Stimulated activated CD4-positive, alpha-beta T cell treated with anti-CD3 and anti-CD28 coated beads, Interleukin-4, amount 100 ng/mL, for 48 hours (primary cell): ENCODE measurements at regions not wholly inside any gene's neighbourhood (a gene's known extent, or its start where the extent isn't known, plus 50 kb on each side); places are given as distances from the start of the nearest gene placed in this dataset.

Source experiments
- DNase-seq, 2 donors: peaks; one replicate each; pipeline ENCODE4 v3.0.0-alpha.2; 2020; ENCODE audit warnings: low read depth in 2 of 2

DNA sequence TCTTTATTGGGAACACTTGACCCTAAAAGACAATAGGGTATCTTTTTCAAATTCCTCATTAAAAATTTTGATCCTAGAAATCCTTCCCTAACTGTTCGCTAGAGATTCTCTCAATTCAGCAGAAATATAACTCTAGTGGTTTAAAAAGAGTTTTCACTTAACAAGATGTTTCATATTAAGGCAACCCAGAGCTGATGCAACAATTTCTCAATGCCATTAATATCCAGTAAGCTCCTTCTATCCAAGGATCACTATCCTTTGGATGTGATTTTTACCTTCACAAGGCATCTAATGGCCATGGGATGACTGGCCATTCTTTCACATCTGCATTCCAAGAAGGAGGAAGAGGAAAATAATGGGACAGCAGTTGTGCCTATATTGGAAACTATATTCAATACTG is 183.4 kb downstream of the ANKRD50 start:
- DNase-seq: no peak

DNA sequence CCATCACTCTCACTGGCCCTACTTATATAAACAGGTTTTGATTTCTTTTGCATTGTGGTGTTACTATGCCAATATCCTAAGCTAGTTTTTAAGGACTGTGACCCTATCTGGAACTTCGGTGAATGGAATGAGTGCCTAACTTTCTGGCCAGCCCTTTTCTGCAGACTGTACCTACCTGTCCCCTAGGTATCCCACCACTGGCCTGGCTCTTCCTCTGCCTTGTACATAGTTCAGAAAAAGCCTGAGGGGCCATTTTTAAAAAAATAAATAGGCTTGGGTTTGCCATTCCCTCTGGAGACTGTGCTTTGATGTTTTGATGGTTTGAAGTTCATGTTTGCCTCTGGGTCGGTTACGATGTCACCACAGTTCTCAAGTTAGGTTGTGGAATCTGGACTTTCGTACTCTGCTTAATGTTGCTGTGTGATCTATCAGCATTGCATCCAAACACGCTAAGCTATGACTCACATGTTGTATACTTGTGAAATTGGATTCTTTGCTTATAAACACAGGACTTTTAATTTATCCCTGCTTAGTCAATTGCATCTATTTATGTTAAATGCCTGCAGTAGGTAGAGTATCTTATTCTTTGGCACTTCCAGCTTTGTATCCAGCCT is 182.0 kb downstream of the ANKRD50 start:
- no peak for DNase-seq

DNA sequence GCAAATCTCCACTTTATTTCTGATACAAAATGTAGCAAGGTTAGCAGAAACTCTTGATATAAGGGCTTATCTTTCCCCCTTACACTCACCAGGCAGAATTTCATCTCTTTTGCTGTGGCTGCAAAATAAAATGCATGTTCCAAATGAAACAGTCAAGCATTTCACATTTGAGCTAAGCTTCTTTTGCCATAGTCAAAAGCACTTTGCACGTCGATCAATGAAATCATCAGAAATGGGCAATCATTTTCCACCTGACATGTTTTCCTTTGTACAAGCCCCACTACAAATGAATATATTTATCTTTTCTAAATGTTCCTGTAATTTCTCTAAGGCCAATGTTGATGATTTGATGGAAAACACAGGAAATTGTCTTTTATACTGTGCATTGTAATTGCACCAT is 178.4 kb downstream of the ANKRD50 start:
- no peak for DNase-seq

DNA sequence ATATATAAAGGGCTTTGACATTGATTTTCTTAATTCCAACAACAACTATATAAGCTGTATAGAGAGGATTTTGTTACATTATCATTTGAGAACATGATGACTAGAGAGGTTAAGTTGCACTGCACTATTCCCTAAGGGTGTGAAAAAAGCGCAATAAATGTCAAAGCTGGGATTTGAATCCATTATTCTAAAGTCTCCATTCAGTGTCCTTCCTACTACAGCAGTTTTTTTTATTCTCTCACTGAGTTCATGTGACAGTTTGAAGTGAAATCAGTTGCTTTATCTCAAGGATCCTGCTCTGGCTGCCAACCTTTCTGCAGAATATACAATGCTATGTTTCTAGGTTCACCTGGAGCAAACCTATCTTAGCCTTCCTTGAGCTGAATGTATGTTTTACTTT is 177.5 kb downstream of the ANKRD50 start:
- DNase-seq: no peak

DNA sequence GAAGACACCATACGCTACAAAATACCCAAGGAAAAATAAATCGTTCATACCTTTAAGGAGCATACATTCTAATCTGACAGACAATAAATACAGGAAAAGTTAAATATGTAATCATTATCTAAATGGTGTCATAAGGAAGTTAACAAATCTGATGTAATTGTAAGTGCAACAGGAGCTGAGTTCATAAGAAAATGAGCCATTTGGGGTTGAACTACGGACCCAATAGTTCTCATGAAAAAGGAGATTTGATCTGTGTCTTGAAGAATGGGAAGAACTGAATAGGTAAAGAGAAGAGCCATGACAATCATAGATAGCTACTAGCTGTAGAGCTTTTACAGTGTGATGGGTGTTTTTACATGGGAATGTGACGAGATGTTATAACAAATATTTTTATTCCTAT is 175.6 kb downstream of the ANKRD50 start:
- DNase-seq: no peak

DNA sequence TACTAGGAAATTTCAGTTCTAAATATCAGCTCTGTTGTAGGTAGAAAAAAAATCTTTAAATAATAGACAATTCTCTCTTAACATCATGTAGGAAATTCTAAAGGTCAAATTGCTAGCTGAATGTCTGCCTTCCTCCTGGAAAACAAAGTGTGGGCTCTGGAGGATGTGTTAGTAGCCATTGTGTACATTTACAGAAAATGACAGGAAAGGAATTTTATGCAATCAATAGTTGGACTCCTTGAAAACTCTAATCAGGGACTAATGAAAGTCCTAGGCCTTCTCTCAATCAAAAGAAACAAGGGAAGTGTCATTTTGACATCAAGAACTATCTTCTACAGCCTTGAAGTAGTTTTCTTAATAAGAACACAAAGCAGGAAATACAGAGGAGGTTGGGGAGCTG is 174.6 kb downstream of the ANKRD50 start:
- DNase-seq: no peak

DNA sequence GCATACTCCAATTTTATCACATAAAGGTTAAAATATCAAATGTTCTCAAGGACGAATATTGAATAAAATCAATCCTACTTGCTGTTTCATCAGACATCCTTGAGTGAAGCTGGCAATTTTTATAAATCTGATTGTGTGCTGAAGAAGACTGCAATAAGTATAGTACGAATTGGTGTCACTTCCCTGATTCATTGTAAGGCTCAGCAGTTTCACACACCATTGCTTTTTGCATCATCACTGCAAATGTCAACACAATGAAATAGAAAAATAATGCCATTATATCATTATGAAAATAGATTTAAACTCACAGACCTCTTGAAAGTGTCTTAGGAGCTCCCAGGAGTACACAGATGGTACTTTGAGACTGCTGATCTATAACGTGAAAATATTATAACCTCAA is 172.5 kb downstream of the ANKRD50 start:
- DNase-seq: no peak

DNA sequence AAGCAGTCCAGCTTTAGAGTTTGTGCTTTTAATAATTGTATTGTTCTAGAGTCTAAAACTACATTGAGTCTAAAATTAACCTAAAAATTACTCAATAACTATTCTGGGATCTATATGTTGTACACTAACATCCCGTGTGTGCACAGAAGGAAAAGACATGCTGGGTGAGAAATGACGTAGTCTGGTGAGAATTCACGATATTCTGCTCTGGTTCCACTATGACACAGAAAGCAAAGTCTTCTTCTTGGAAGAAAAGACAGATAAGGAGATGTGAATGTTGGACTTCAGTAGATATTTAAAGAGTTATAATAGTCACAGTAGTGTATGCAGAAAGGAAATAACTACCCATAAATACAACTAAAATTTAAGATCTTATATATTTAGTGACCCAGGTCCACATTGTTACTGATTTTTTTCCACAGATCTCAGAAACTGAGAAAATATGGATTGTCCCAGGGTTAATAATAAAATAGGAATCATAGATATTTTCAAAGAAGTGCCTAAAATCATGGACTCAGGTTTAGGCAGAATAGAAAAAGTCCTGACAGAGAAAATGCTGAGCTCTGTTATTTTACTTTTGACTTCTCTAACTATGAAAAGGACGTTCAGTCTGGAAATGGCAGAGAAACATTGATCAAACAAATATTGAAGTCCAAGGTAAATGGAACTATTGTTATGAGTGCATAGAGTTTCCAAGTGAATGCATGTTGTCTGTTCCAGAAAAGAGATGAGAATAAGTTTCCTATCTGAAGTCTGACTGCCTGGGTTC is 170.7 kb downstream of the ANKRD50 start:
- no peak for DNase-seq

DNA sequence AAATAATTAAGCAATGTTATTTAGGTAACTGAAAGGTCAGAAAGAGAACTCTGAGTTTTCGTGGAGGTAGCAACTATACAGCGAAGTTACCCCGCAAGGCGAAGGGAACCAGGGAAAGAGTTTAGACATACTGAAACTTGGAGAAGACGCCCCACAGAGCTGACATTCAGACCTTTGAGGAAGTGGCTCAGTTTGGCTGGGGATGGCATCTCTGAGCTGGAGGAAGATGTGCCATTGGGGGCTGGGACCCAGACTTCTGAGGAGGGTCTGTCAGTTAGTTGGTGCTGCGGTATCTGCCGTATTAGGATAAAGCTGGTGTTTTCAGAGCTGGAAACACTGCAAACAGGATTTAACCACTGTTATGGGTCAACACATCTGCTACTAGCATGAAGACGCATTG is 156.6 kb downstream of the ANKRD50 start:
- no peak for DNase-seq

DNA sequence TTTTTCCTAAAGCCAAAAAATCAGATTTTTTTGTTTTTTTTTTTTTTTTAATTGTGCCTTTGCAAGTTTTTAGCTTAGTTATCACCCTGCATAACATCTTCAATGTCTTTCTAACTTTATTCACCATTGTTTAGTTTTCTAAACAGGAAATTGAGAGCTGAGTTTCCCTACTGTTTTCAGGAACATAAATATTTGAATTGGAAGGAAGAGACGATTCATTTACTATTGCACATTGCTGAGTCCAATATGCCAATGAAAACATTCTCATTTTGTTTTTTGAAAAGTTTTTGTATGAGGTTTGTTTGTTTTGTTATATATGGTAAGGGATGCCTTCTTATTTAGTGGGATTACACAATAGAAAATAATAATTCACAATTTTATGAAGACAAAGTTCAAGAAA is 148.4 kb downstream of the ANKRD50 start:
- no peak for DNase-seq

DNA sequence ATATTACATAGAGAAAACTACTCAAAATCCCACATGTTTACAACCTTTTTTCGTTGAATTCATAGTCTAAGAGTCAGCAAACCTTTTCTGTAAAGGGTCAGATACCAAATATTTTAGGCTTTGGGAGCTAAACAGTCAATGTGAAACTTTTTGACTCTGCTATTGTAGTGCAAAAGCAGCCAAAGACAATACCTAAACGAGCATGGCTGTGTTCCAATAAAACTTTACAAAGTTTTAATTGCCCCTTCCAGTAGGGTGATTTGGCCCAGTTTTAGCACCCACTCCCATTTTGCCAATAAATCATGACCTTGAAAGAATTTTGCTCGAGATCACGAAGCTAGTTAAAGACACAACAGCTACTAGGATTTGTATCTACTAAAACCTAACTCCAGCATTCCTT is 147.2 kb downstream of the ANKRD50 start:
- no peak for DNase-seq

DNA sequence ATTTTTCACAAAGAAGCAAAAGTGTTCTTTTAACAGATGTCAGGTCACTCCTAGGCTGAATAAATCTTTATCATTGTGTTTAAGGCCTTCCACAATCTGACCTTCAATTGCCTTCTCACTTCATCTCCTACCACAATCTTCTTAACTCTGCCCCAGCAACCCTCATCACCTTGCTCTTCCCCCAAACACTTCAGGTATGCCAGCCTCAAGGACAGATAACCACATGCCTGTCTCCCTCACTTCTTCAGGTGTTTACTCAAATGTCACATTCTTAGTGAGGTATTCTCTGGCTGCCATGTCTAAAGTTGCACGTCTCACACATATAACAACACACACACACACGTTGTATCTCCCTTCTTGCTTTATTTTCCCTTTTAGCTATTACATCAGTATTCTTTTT is 146.5 kb downstream of the ANKRD50 start:
- no peak for DNase-seq

DNA sequence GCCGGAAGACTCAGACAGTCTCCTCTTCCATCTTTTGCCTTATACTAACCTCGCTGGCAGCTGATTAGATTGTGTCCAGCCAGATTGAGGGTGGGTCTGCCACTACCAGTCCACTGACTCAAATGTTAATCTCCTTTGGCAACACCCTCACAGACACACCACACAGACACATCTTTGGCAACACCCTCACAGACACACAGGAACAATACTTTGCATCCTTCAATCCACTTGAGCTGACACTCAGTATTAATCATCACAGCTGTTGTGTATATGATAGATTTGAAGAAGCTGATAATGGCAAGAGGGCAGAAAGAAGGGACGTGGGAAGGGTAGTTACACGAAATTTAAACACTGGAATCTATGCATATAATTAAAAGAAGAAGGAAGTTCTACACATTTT is 139.5 kb downstream of the ANKRD50 start:
- DNase-seq: no peak

DNA sequence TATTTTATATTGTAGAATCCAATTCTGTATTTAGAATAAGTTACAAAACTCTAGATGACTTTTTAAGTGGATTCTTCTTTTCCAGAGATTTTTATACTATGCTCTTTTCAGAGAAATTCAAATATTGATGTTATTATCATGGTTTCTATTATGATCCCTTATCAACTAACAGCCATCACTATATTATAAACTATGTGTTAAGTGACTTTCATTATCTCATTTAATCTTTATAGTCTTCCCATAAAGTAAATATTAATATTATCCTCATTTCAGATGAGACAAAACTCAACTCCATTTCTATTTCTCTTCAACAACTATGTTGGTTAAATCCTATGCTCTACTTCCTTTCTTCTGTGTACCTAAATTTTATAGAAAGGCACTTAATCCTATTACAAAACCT is 132.6 kb downstream of the ANKRD50 start:
- DNase-seq: no peak

DNA sequence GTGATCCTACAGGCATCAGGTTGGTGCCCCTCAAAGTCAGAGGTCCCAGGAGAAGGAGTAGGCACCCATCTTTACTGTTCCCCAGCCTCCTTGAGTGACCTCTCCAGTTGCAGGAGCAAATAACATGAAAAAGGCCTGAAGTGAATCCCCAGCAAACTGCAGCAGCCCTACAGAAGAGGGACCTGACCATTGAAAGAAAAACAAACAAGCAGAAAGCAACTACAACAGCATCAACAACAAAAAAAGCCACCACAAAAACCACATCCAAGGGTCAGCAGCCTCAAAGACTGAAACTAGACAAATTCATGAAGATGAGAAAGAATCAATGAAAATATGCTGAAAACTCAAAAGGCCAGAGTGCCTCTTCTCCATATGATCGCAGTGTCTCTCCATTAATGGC is 128.7 kb downstream of the ANKRD50 start:
- DNase-seq: no peak

DNA sequence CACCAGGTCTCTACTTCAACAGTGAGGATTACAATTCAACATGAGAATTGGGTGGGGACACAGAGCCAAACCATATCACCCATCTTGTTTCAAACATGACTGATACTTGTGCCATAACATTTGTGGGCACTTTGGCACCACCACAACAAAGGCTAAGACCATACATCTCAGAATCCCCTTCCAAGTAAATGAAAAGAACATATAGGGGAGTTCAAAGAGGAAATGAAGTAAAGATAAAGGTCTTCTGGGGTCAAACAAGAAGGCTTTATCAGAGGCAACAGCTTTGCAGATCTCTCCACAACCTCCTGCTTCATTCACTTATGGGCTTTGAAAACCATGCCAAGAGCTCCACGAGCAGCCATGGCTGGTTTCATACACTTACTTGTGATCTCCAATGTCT is 122.7 kb downstream of the ANKRD50 start:
- no peak for DNase-seq

DNA sequence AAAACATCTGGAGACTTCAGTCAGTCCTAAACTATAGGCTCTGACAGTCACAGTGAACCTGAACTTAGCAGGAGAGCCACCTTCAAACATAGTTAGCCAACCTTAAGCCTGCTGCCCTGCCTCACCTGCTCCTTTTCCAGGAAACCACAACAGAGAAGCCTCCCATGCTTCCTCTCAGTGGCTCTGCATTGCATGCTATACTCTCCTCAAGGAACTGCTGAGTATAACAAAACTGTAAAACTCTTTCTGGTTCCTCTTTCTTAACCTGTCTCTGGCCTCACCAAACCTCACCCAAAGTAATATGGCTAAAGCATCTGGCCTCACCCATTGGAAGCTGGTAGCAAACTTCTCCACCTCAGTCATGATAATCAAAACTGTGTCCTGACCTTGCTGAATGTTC is 122.1 kb downstream of the ANKRD50 start:
- DNase-seq: no peak

DNA sequence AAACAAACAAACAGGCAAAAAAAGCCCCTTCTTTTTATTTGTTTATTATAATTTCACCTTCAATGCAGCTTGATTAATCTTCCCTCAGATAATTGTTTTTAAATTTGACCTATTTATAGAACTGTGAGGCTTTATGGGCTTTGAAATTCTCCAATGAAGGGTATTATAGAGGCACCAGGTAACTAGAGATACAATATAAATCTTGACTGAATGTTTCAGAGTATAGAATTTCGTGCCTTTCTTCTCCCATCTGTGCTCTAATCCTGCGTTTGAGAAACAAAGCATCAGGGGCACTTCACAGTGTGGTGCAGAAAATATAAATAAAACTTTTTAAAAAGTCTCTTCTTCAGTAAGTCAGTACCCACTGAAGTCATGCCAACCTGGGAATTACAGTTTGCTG is 120.9 kb downstream of the ANKRD50 start:
- no peak for DNase-seq

DNA sequence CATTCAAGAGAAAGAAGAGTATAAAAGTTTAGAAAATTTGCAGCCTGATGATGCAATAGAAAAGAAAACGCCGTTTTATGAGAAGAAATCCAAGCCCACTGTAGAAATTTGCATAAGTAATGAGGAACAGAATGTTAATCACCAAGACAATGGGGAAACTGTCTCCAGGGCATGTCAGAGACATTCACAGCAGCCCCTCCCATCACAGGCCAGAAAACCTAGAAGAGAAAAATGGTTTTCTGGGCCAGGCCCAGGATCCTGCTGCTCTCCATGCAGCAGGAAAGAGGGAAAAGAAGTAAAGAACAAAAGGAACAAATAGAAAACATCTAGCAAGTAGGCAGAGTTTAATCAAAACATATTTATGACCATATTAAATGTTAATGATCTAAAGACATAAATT is 119.0 kb downstream of the ANKRD50 start:
- DNase-seq: no peak

DNA sequence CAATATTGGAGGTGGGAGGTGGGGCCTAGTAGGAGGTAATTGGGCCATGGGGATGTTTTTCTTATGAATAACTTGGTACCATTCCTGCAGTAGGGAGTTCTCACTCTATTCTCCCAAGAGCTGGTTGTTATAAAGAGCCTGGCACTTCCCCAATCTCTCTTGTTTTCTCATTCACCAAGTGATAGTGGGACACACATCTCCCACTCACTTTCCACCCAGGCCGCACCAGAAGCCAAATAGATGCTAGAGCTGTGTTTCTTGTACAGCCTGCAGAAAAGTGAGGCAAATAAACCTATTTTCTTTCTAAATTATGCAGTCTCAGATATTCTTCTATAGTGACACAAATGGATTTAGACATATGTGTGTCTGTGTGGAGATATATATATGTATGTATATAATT is 117.6 kb downstream of the ANKRD50 start:
- DNase-seq: no peak

DNA sequence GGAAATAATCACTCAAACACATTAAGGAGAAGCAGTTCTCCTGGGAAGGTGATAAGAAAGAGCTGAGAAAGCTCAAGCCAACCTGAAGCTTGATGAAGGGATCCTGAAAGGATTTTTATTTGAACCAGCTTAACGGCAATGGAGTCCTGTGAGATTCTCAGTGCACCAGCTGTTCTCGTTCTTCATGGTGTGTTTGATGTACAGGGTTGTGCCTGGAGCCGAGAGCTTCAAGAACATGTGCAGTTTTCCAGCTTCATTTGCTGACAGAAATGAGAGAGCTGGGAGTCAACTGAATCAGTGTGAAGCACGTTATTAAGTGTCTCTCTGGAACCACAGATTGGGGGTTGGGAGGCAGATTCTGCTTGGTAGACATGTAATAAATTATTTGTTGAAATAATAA is 115.7 kb downstream of the ANKRD50 start:
- DNase-seq: no peak

DNA sequence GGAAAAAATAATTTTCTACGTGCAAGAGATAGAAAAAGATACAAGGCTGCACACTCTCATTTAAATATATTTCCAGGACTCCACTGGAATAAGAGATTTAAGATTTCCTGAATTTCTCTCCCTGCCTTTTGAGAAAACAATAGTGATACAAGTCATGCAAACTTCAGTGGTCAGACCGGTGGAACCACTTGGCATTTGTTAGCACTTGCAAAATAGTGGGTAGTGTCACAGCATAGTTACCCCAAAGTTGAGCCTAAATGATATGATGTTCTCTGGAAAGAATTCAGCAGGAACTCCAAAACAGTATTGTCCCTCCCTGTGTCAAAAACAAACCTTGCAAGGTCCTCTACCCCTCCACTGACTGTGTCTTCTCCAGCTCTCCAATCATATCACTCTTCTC is 102.3 kb downstream of the ANKRD50 start:
- no peak for DNase-seq
